OCI-LY1 (cell line): ENCODE measurements at regions not wholly inside any gene's neighbourhood (a gene's known extent, or its start where the extent isn't known, plus 50 kb on each side); places are given as distances from the start of the nearest gene placed in this dataset.

Experiments used
- H2AFZ ChIP-seq: fragments of 200-600 bp; sonication (generic), shearing (Covaris generic); 2 replicates; pipeline ENCODE4 v1.6.0; 2014; ENCODE audit warnings: antibody characterized with exemption, mild to moderate bottlenecking, low read length
- H3F3A ChIP-seq: fragments of 200-600 bp; sonication (generic), shearing (Covaris generic); 2 replicates; pipeline ENCODE4 v1.6.0; 2014; ENCODE audit warnings: mild to moderate bottlenecking, antibody characterized with exemption, low read length, moderate library complexity; ENCODE audit not compliant: insufficient read depth
- H3K27ac ChIP-seq: fragments of 200-600 bp; sonication (generic); 2 replicates; pipeline ENCODE4 v1.5.1; 2014; ENCODE audit warnings: low read length, mixed run types, mild to moderate bottlenecking, low read depth; ENCODE audit not compliant: poor library complexity, severe bottlenecking
- H3K27me3 ChIP-seq: fragments of 200-600 bp; sonication (generic); 2 replicates; pipeline ENCODE4 v1.6.0; 2014; ENCODE audit warnings: antibody characterized with exemption, mild to moderate bottlenecking, low read length, moderate library complexity; ENCODE audit not compliant: insufficient read depth
- H3K36me3 ChIP-seq: fragments of 200-600 bp; sonication (generic); 2 replicates; pipeline ENCODE4 v1.6.1; 2014; ENCODE audit warnings: mild to moderate bottlenecking, antibody characterized with exemption, low read length, moderate library complexity, mixed read lengths; ENCODE audit not compliant: insufficient read depth
- H3K4me1 ChIP-seq: fragments of 200-600 bp; sonication (generic); 2 replicates; pipeline ENCODE4 v1.5.1; 2014; ENCODE audit warnings: mild to moderate bottlenecking, low read length, moderate library complexity; ENCODE audit not compliant: insufficient read depth, severe bottlenecking
- H3K4me2 ChIP-seq: fragments of 200-600 bp; sonication (generic), shearing (Covaris generic); 2 replicates; pipeline ENCODE4 v1.6.1; 2014; ENCODE audit warnings: low read length
- H3K4me3 ChIP-seq: fragments of 200-600 bp; sonication (generic); 2 replicates; pipeline ENCODE4 v1.5.1; 2014; ENCODE audit warnings: low read length, low read depth, mild to moderate bottlenecking, mixed read lengths; ENCODE audit not compliant: poor library complexity, severe bottlenecking
- H3K79me2 ChIP-seq: fragments of 200-600 bp; shearing (Covaris generic); 2 replicates; pipeline ENCODE4 v1.6.1; 2016; ENCODE audit warnings: mixed run types, low read length, mixed read lengths; ENCODE audit not compliant: insufficient read depth
- H3K9ac ChIP-seq: fragments of 200-600 bp; sonication (generic), shearing (Covaris generic); 2 replicates; pipeline ENCODE4 v1.6.1; 2014; ENCODE audit warnings: mild to moderate bottlenecking, low read length, mixed read lengths
- H3K9me2 ChIP-seq: fragments of 200-600 bp; sonication (generic), shearing (Covaris generic); 2 replicates; pipeline ENCODE4 v1.6.1; 2014; ENCODE audit warnings: low read depth, mild to moderate bottlenecking, low read length, mixed read lengths
- H3K9me3 ChIP-seq: fragments of 200-600 bp; shearing (Covaris generic); 2 replicates; pipeline ENCODE4 v1.6.1; 2014; ENCODE audit warnings: low read length, mixed read lengths
- H4K20me1 ChIP-seq: fragments of 200-600 bp; sonication (generic), shearing (Covaris generic); 2 replicates; pipeline ENCODE4 v1.6.0; 2016; ENCODE audit warnings: mild to moderate bottlenecking, low read length; ENCODE audit not compliant: insufficient read depth
- EZH2 ChIP-seq: fragments of 200-600 bp; sonication (generic), shearing (Covaris generic); IDR thresholded peaks from 2 replicates; pipeline ENCODE4 v1.8.0; 2017; ENCODE audit warnings: borderline replicate concordance, mixed run types, mild to moderate bottlenecking, antibody characterized with exemption, low read length, moderate library complexity, mixed read lengths
- TF ChIP-seq, protein P1 (sequence below): fragments of 200-600 bp; sonication (generic), shearing (Covaris generic); IDR thresholded peaks from 2 replicates; pipeline ENCODE4 v1.5.1; 2017; ENCODE audit warnings: mild to moderate bottlenecking, antibody characterized with exemption, low read length, moderate library complexity, mixed read lengths

- Histone ChIP-seq H3K36me3 (no peaks in the 10 kb centered on the region), H3K9me3 (no peaks in the 10 kb centered on the region), H3K27me3 (no peaks in the 10 kb centered on the region), H3K9me2 (no peaks in the 10 kb centered on the region), H4K20me1 (no peaks in the 10 kb centered on the region), H3K79me2 (no peaks in the 10 kb centered on the region), H3K27ac (no peak overlapping the region), H3K4me3 (no peak overlapping the region), H2AFZ (no peak overlapping the region), H3K4me2 (no peak overlapping the region), H3F3A (no peaks in the 10 kb centered on the region), H3K4me1 (no peaks in the 10 kb centered on the region), H3K9ac (no peak overlapping the region)
- no peak for TF ChIP-seq EZH2
- TF ChIP-seq, protein P1, sequence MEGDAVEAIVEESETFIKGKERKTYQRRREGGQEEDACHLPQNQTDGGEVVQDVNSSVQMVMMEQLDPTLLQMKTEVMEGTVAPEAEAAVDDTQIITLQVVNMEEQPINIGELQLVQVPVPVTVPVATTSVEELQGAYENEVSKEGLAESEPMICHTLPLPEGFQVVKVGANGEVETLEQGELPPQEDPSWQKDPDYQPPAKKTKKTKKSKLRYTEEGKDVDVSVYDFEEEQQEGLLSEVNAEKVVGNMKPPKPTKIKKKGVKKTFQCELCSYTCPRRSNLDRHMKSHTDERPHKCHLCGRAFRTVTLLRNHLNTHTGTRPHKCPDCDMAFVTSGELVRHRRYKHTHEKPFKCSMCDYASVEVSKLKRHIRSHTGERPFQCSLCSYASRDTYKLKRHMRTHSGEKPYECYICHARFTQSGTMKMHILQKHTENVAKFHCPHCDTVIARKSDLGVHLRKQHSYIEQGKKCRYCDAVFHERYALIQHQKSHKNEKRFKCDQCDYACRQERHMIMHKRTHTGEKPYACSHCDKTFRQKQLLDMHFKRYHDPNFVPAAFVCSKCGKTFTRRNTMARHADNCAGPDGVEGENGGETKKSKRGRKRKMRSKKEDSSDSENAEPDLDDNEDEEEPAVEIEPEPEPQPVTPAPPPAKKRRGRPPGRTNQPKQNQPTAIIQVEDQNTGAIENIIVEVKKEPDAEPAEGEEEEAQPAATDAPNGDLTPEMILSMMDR: no peak
Measured at GRCh38 chr4:147071209-147071740, 125.6 kb upstream of the TTC29 start.

DNA sequence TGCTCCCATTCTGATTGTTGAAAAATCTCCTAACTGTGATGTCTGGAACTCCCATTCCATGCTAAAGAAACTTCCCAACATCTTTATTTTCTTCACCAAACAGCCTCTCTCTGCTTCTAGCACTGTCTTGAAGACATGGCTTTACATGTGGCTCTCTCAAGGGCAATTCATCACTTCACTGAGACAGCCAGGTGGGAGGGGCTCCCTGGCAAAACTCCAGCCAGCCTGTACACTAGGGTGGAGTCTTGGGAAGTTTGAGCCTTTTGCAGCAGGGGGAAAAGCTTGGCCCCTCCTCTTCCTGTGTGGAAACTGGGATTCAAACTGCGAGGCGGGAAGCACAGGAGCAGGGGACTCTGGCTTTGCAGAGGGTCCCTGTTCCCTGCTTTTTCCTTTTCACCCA, 130.5 kb upstream of the TTC29 start:
- TF ChIP-seq EZH2: no peak
- TF ChIP-seq, protein P1: no peak
- no peaks in the 10 kb centered on the region for H4K20me1 ChIP-seq
- H3K27ac ChIP-seq: no peak overlapping the region
- H3K4me1 ChIP-seq: no peaks in the 10 kb centered on the region
- H3K4me3 ChIP-seq: no peak overlapping the region
- H3K79me2 ChIP-seq: no peaks in the 10 kb centered on the region
- H3K4me2 ChIP-seq: no peak overlapping the region
- no peaks in the 10 kb centered on the region for H3F3A ChIP-seq
- no peaks in the 10 kb centered on the region for H3K9me2 ChIP-seq
- H3K9ac ChIP-seq: no peak overlapping the region
- no peak overlapping the region for H2AFZ ChIP-seq
- no peaks in the 10 kb centered on the region for H3K27me3 ChIP-seq
- no peaks in the 10 kb centered on the region for H3K36me3 ChIP-seq
- H3K9me3 ChIP-seq: no peaks in the 10 kb centered on the region

DNA sequence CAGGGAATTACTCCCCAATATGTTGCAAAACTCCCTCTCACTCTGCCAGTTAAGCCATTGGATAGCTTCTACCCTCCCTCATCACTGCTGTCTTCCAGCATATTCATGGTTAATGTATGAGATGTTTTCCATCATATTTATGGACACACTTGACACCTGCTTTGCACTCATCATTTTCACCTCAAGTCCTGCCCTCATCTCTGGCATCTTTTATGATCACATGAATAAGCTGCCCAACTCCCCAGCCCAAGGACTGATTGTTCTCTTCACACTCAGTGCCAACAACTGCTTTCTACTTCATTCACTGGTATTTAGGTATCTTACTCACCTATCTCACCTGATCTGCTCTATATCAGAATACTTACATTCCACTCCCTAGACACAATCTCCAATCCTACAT, 131.1 kb upstream of the TTC29 start:
- Histone ChIP-seq H3K27me3 (no peaks in the 10 kb centered on the region), H3K4me2 (no peak overlapping the region), H3F3A (no peaks in the 10 kb centered on the region), H3K27ac (no peak overlapping the region), H3K9ac (no peak overlapping the region), H3K4me3 (no peak overlapping the region), H3K36me3 (no peaks in the 10 kb centered on the region), H3K9me2 (no peaks in the 10 kb centered on the region), H3K9me3 (no peaks in the 10 kb centered on the region), H2AFZ (no peak overlapping the region), H3K79me2 (no peaks in the 10 kb centered on the region), H3K4me1 (no peaks in the 10 kb centered on the region), H4K20me1 (no peaks in the 10 kb centered on the region)
- TF ChIP-seq, protein P1: no peak
- no peak for TF ChIP-seq EZH2
